SK-N-SH treated with all-trans-retinoic acid at 6 μM for 48 hours (cell line): ENCODE measurements at regions not wholly inside any gene's neighbourhood (a gene's known extent, or its start where the extent isn't known, plus 50 kb on each side); places are given as distances from the start of the nearest gene placed in this dataset.
A peak's percentile ranks its signal among the peaks of the same experiment; 100 is the strongest.

Source experiments
- ATAC-seq: fragments of 200-7000 bp; cut with Tn5 transposase; 3 replicates; pipeline ENCODE4 v1.9.1; 2020; ENCODE audit warnings: mild to moderate bottlenecking, moderate library complexity
- CSDC2 ChIP-seq: fragments of 250-450 bp; sonication (Bioruptor Pico); IDR thresholded peaks from 2 replicates; pipeline ENCODE4 v1.5.0; 2020; ENCODE audit warnings: mild to moderate bottlenecking, moderate library complexity
- GLIS3 ChIP-seq: fragments of 250-450 bp; sonication (Bioruptor Pico); IDR thresholded peaks from 2 replicates; pipeline ENCODE4 v1.5.0; 2020; ENCODE audit warnings: mild to moderate bottlenecking, moderate library complexity
- ISL1 ChIP-seq: fragments of 250-450 bp; sonication (Bioruptor Pico); IDR thresholded peaks from 2 replicates; pipeline ENCODE4 v2.1.2; 2022; ENCODE audit warnings: mild to moderate bottlenecking, moderate library complexity
- OSR1 ChIP-seq: fragments of 250-450 bp; sonication (Bioruptor Pico); IDR thresholded peaks from 2 replicates; pipeline ENCODE4 v1.8.0; 2022; ENCODE audit warnings: moderate library complexity, mild to moderate bottlenecking, inconsistent platforms
- PPARA ChIP-seq: fragments of 250-450 bp; sonication (Bioruptor Pico); IDR thresholded peaks from 2 replicates; pipeline ENCODE4 v1.5.0; 2020; ENCODE audit warnings: mild to moderate bottlenecking, borderline replicate concordance
- RARB ChIP-seq: fragments of 250-450 bp; sonication (Bioruptor Pico); IDR thresholded peaks from 2 replicates; pipeline ENCODE4 v1.8.0; 2021; ENCODE audit warnings: mild to moderate bottlenecking, moderate library complexity
- SNAI2 ChIP-seq: fragments of 250-450 bp; sonication (Bioruptor Pico); IDR thresholded peaks from 2 replicates; pipeline ENCODE4 v1.5.0; 2020; ENCODE audit warnings: mild to moderate bottlenecking, moderate library complexity
- TCF4 ChIP-seq: fragments of 250-450 bp; sonication (Bioruptor Pico); IDR thresholded peaks from 2 replicates; pipeline ENCODE4 v1.8.0; 2021; ENCODE audit warnings: mild to moderate bottlenecking, moderate library complexity, borderline replicate concordance
- ZC3H10 ChIP-seq: fragments of 250-450 bp; sonication (Bioruptor Pico); IDR thresholded peaks from 2 replicates; pipeline ENCODE4 v1.5.1; 2021; ENCODE audit warnings: mild to moderate bottlenecking, moderate library complexity
- ZFP3 ChIP-seq: fragments of 250-450 bp; sonication (Bioruptor Pico); IDR thresholded peaks from 2 replicates; pipeline ENCODE4 v1.5.0; 2020; ENCODE audit warnings: mild to moderate bottlenecking, moderate library complexity
- ZFP30 ChIP-seq: fragments of 450-650 bp; formaldehyde crosslinking; IDR thresholded peaks from 2 replicates; pipeline ENCODE4 v1.5.0; 2022; ENCODE audit warnings: mild to moderate bottlenecking, moderate library complexity
- ZNF70 ChIP-seq: fragments of 450-650 bp; formaldehyde crosslinking; IDR thresholded peaks from 2 replicates; pipeline ENCODE4 v1.5.0; 2020; ENCODE audit warnings: mild to moderate bottlenecking, moderate library complexity
- ZNF8 ChIP-seq: fragments of 450-650 bp; formaldehyde crosslinking; IDR thresholded peaks from 2 replicates; pipeline ENCODE4 v1.5.0; 2020; ENCODE audit warnings: mild to moderate bottlenecking, moderate library complexity
- TF ChIP-seq, protein P1 (sequence below): fragments of 250-450 bp; sonication (Bioruptor Pico); IDR thresholded peaks from 2 replicates; pipeline ENCODE4 v1.5.1; 2021; ENCODE audit warnings: mild to moderate bottlenecking, moderate library complexity
- TF ChIP-seq, protein P2 (sequence below): fragments of 250-450 bp; sonication (Bioruptor Pico); IDR thresholded peaks from 2 replicates; pipeline ENCODE4 v1.5.1; 2020; ENCODE audit warnings: low read depth, mild to moderate bottlenecking, moderate library complexity
- TF ChIP-seq, protein P3 (sequence below): fragments of 250-450 bp; sonication (Bioruptor Pico); IDR thresholded peaks from 2 replicates; pipeline ENCODE4 v1.5.0; 2020; ENCODE audit warnings: mild to moderate bottlenecking, moderate library complexity
- TF ChIP-seq, protein P4 (sequence below): fragments of 250-450 bp; sonication (Bioruptor Pico); IDR thresholded peaks from 2 replicates; pipeline ENCODE4 v1.8.0; 2021; ENCODE audit warnings: low read depth, mild to moderate bottlenecking, moderate library complexity, borderline replicate concordance
- TF ChIP-seq, protein P5 (sequence below): fragments of 250-450 bp; sonication (Bioruptor Pico); IDR thresholded peaks from 2 replicates; pipeline ENCODE4 v1.8.0; 2020; ENCODE audit warnings: mild to moderate bottlenecking, moderate library complexity, borderline replicate concordance

DNA sequence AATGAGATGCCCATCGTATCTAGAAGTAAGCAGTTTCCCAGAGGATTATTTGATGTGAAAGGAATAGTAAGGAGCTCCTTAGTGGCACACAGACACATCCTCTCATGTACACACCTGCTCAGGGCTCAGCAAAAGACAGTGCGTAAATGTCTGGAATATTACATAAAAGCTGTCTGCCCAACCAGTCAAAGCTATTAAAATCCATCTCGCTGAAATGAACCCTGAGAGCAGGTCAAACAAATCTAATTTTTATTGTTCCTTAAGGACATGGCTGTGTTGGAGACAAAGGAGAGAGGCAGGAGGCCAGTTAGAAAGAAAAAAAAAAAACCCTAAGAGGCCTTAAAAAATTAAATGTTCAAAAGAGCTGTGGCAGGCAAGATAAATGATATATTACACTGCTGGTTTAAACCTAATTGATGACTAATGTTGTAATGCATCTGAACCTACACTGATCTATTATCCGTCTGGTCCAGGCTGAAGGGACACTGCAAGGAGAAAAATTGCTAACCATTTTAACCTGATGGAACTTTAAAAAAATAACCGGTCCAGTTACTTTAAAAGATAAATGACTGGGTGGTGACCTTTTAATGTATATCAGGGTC lies 58.5 kb upstream of the FGGY start:
- ATAC-seq: peak; percentile 78
- peak; percentile 51 for TF ChIP-seq ISL1 (CRISPR knock-in tag)
- no peak for TF ChIP-seq GLIS3 (CRISPR knock-in tag)
- no peak for TF ChIP-seq TCF4 (CRISPR knock-in tag)

DNA sequence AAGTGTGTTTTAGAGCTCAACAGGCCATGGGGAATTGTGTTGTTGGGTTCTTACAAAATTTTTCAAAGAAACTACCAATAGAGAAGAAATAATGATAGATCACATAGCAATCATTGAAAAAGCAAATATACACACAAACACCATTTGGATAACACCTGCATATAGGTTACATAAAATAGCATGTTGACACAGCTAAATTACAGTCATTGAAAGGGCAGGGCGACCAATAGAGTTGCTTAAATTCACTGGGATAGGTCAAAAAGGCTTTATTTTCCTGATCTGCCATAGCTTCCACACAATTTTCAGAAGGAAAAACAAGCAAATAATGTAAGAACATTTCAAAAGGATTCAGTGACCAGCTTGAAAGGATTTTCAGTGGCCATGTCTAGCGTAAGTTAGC lies 57.9 kb upstream of the FGGY start:
- ATAC-seq: no peak
- TF ChIP-seq, protein P1, sequence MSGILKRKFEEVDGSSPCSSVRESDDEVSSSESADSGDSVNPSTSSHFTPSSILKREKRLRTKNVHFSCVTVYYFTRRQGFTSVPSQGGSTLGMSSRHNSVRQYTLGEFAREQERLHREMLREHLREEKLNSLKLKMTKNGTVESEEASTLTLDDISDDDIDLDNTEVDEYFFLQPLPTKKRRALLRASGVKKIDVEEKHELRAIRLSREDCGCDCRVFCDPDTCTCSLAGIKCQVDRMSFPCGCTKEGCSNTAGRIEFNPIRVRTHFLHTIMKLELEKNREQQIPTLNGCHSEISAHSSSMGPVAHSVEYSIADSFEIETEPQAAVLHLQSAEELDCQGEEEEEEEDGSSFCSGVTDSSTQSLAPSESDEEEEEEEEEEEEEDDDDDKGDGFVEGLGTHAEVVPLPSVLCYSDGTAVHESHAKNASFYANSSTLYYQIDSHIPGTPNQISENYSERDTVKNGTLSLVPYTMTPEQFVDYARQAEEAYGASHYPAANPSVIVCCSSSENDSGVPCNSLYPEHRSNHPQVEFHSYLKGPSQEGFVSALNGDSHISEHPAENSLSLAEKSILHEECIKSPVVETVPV (CRISPR knock-in tag): no peak
- TF ChIP-seq, protein P2, sequence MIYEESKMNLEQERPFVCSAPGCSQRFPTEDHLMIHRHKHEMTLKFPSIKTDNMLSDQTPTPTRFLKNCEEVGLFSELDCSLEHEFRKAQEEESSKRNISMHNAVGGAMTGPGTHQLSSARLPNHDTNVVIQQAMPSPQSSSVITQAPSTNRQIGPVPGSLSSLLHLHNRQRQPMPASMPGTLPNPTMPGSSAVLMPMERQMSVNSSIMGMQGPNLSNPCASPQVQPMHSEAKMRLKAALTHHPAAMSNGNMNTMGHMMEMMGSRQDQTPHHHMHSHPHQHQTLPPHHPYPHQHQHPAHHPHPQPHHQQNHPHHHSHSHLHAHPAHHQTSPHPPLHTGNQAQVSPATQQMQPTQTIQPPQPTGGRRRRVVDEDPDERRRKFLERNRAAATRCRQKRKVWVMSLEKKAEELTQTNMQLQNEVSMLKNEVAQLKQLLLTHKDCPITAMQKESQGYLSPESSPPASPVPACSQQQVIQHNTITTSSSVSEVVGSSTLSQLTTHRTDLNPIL (CRISPR knock-in tag): no peak
- TF ChIP-seq SNAI2 (CRISPR knock-in tag) (no peak), ZC3H10 (CRISPR knock-in tag) (no peak), PPARA (CRISPR knock-in tag) (no peak), ZNF8 (CRISPR knock-in tag) (no peak), ZFP30 (CRISPR knock-in tag) (no peak), ZNF70 (CRISPR knock-in tag) (no peak), CSDC2 (CRISPR knock-in tag) (no peak), ISL1 (CRISPR knock-in tag) (no peak), ZFP3 (CRISPR knock-in tag) (no peak)
- TF ChIP-seq, protein P3, sequence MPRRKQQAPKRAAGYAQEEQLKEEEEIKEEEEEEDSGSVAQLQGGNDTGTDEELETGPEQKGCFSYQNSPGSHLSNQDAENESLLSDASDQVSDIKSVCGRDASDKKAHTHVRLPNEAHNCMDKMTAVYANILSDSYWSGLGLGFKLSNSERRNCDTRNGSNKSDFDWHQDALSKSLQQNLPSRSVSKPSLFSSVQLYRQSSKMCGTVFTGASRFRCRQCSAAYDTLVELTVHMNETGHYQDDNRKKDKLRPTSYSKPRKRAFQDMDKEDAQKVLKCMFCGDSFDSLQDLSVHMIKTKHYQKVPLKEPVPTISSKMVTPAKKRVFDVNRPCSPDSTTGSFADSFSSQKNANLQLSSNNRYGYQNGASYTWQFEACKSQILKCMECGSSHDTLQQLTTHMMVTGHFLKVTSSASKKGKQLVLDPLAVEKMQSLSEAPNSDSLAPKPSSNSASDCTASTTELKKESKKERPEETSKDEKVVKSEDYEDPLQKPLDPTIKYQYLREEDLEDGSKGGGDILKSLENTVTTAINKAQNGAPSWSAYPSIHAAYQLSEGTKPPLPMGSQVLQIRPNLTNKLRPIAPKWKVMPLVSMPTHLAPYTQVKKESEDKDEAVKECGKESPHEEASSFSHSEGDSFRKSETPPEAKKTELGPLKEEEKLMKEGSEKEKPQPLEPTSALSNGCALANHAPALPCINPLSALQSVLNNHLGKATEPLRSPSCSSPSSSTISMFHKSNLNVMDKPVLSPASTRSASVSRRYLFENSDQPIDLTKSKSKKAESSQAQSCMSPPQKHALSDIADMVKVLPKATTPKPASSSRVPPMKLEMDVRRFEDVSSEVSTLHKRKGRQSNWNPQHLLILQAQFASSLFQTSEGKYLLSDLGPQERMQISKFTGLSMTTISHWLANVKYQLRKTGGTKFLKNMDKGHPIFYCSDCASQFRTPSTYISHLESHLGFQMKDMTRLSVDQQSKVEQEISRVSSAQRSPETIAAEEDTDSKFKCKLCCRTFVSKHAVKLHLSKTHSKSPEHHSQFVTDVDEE: no peak

DNA sequence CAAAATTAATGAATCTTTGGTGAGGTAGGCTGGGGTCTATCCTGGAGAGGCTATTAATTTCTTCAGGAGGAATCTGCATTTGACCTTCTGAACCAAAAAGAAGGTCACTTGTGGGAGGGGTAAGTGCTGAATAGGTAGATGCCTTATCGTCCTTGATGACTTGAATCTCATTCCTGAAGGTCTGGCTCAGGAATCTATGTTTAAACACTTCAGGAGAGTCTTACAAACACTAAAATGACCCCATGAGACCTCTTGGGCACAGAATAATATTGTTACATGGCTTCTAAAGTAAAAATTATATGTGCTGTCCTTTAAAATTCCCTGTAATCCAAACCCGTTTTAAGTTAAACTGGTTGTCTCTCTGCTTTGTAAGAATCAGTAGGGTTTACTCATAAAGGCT lies 55.0 kb upstream of the FGGY start:
- no peak for ATAC-seq

DNA sequence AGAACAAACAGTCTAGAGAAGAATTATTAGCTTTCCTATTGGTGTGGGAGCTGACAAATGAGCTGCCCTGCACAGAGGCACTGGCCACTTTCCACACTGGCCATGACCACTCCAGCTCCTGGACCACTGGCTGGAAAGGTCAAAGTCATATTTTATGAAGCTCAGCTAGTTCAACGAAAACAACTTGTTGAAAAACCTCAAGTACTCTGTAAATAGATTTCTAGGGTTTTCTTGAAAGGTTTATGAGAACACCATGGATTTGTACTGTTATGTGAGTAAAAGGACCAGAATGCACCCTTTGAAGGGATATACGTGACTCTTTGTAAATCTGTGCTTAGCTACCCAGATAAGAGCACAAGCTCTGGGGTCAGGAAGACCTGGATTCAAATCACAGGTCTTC lies 54.5 kb upstream of the FGGY start:
- no peak for ATAC-seq
- TF ChIP-seq ZFP30 (CRISPR knock-in tag) (no peak), OSR1 (CRISPR knock-in tag) (no peak), TCF4 (CRISPR knock-in tag) (no peak)
- TF ChIP-seq, protein P4, sequence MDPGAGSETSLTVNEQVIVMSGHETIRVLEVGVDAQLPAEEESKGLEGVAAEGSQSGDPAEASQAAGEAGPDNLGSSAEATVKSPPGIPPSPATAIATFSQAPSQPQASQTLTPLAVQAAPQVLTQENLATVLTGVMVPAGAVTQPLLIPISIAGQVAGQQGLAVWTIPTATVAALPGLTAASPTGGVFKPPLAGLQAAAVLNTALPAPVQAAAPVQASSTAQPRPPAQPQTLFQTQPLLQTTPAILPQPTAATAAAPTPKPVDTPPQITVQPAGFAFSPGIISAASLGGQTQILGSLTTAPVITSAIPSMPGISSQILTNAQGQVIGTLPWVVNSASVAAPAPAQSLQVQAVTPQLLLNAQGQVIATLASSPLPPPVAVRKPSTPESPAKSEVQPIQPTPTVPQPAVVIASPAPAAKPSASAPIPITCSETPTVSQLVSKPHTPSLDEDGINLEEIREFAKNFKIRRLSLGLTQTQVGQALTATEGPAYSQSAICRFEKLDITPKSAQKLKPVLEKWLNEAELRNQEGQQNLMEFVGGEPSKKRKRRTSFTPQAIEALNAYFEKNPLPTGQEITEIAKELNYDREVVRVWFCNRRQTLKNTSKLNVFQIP: no peak
- TF ChIP-seq, protein P5, sequence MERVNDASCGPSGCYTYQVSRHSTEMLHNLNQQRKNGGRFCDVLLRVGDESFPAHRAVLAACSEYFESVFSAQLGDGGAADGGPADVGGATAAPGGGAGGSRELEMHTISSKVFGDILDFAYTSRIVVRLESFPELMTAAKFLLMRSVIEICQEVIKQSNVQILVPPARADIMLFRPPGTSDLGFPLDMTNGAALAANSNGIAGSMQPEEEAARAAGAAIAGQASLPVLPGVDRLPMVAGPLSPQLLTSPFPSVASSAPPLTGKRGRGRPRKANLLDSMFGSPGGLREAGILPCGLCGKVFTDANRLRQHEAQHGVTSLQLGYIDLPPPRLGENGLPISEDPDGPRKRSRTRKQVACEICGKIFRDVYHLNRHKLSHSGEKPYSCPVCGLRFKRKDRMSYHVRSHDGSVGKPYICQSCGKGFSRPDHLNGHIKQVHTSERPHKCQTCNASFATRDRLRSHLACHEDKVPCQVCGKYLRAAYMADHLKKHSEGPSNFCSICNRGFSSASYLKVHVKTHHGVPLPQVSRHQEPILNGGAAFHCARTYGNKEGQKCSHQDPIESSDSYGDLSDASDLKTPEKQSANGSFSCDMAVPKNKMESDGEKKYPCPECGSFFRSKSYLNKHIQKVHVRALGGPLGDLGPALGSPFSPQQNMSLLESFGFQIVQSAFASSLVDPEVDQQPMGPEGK (CRISPR knock-in tag): no peak
- TF ChIP-seq, protein P1 (CRISPR knock-in tag): no peak

More for the DNA sequence above, 55.0 kb upstream of the FGGY start:
- TF ChIP-seq ZC3H10 (CRISPR knock-in tag) (no peak), RARB (CRISPR knock-in tag) (no peak), TCF4 (CRISPR knock-in tag) (no peak), PPARA (CRISPR knock-in tag) (no peak), SNAI2 (CRISPR knock-in tag) (no peak), ZNF8 (CRISPR knock-in tag) (no peak)
- TF ChIP-seq, protein P2 (CRISPR knock-in tag): no peak
- TF ChIP-seq, protein P4: no peak
